Astrocyte (in vitro differentiated cells and primary cell): ENCODE measurements at regions not wholly inside any gene's neighbourhood (a gene's known extent, or its start where the extent isn't known, plus 50 kb on each side); places are given as distances from the start of the nearest gene placed in this dataset.

ENCODE experiments used
- DNase-seq: peaks from one replicate; pipeline ENCODE4 v3.0.0-alpha.2; 2010; ENCODE audit warnings: low read depth
- FAIRE-seq: peaks from 2 replicates; lab custom pipeline; 2011; peaks lifted over from hg19 to GRCh38; lab: Jason Lieb, UNC
- H2AFZ ChIP-seq: 2 replicates; pipeline ENCODE4 v1.6.0; 2012; ENCODE audit warnings: low read depth, low read length, inconsistent platforms
- H3K27ac ChIP-seq: 2 replicates; pipeline ENCODE4 v1.5.1; 2011; ENCODE audit warnings: low read depth, low read length, inconsistent platforms
- H3K27me3 ChIP-seq: 2 replicates; pipeline ENCODE4 v1.6.0; 2011; ENCODE audit warnings: low read length, inconsistent platforms; ENCODE audit not compliant: insufficient read depth
- H3K36me3 ChIP-seq: 2 replicates; pipeline ENCODE4 v1.5.1; 2011; ENCODE audit warnings: low read length, inconsistent platforms; ENCODE audit not compliant: insufficient read depth
- H3K4me1 ChIP-seq: 2 replicates; pipeline ENCODE4 v1.5.1; 2011; ENCODE audit warnings: low read length, inconsistent platforms; ENCODE audit not compliant: insufficient read depth
- H3K4me2 ChIP-seq: 2 replicates; pipeline ENCODE4 v1.6.0; 2012; ENCODE audit warnings: low read length, inconsistent platforms
- H3K4me3 ChIP-seq: 2 replicates; pipeline ENCODE4 v1.5.1; 2011; ENCODE audit warnings: low read depth, mild to moderate bottlenecking, low read length, inconsistent platforms; ENCODE audit not compliant: insufficient read depth
- H3K79me2 ChIP-seq: 2 replicates; pipeline ENCODE4 v1.6.0; 2012; ENCODE audit warnings: mild to moderate bottlenecking, low read length, inconsistent platforms; ENCODE audit not compliant: insufficient read depth
- H3K9ac ChIP-seq: 2 replicates; pipeline ENCODE4 v1.6.0; 2012; ENCODE audit warnings: mild to moderate bottlenecking, low read length, inconsistent platforms
- H3K9me3 ChIP-seq: 2 replicates; pipeline ENCODE4 v1.5.1; 2012; ENCODE audit warnings: low read depth, mild to moderate bottlenecking, low read length, inconsistent platforms; ENCODE audit not compliant: insufficient read depth
- H4K20me1 ChIP-seq: 2 replicates; pipeline ENCODE4 v1.6.0; 2012; ENCODE audit warnings: low read length, inconsistent platforms; ENCODE audit not compliant: insufficient read depth
- H3K27ac Mint-ChIP-seq: one replicate; pipeline ENCODE4 v1.8.0; 2021; ENCODE audit warnings: mild to moderate bottlenecking, mixed read lengths; ENCODE audit not compliant: unreplicated experiment
- H3K27me3 Mint-ChIP-seq: one replicate; pipeline ENCODE4 v1.8.0; 2021; ENCODE audit warnings: low read depth, mixed read lengths; ENCODE audit not compliant: unreplicated experiment
- H3K36me3 Mint-ChIP-seq: one replicate; pipeline ENCODE4 v1.8.0; 2021; ENCODE audit warnings: low read depth, mixed read lengths; ENCODE audit not compliant: unreplicated experiment
- H3K4me1 Mint-ChIP-seq: one replicate; pipeline ENCODE4 v1.8.0; 2021; ENCODE audit warnings: low read depth, mixed read lengths; ENCODE audit not compliant: unreplicated experiment
- H3K4me3 Mint-ChIP-seq: one replicate; pipeline ENCODE4 v1.8.0; 2021; ENCODE audit warnings: mild to moderate bottlenecking, moderate library complexity, mixed read lengths; ENCODE audit not compliant: unreplicated experiment
- H3K9me3 Mint-ChIP-seq: one replicate; pipeline ENCODE4 v1.8.0; 2021; ENCODE audit warnings: mild to moderate bottlenecking, mixed read lengths; ENCODE audit not compliant: unreplicated experiment
- EZH2 ChIP-seq: IDR thresholded peaks from 2 replicates; pipeline ENCODE4 v1.6.1; 2012; ENCODE audit warnings: mild to moderate bottlenecking, low read length, inconsistent platforms; ENCODE audit not compliant: insufficient read depth
- TF ChIP-seq, protein P1 (sequence below): IDR thresholded peaks from 2 replicates; pipeline ENCODE4 v1.5.1; 2011; ENCODE audit warnings: low read depth, mild to moderate bottlenecking, inconsistent platforms, low read length, moderate library complexity; ENCODE audit not compliant: insufficient read depth

DNA sequence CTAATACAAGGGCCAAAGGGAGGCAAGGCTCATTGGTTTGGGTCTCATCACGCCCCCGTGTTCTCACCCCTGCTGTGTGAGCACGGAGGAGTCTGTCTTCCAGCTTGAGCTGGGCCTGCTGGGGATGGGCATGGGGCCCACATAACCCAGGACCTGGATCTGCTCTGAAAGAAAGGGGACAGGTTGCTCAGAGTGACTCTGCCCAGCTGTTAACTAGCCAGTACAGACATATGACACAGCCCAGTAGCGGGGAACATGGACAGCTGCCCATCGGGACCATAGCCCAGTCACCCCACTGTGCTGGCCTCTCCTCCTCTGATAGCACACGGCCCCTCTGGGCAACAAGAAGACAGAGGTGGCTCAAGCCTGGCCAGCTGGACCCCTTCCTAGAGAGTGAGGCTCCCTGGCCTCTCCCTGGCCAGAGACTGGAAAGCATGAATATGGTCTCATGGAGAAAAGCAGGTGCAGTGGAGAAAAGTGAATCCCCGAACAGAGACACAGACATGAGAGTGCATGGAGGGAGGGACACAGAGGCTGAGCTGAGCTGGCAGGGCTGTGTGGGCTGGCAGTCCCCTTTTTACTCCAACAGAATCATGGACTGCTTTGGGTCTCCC is 973.9 kb downstream of the BRD1 start:
- TF ChIP-seq, protein P1, sequence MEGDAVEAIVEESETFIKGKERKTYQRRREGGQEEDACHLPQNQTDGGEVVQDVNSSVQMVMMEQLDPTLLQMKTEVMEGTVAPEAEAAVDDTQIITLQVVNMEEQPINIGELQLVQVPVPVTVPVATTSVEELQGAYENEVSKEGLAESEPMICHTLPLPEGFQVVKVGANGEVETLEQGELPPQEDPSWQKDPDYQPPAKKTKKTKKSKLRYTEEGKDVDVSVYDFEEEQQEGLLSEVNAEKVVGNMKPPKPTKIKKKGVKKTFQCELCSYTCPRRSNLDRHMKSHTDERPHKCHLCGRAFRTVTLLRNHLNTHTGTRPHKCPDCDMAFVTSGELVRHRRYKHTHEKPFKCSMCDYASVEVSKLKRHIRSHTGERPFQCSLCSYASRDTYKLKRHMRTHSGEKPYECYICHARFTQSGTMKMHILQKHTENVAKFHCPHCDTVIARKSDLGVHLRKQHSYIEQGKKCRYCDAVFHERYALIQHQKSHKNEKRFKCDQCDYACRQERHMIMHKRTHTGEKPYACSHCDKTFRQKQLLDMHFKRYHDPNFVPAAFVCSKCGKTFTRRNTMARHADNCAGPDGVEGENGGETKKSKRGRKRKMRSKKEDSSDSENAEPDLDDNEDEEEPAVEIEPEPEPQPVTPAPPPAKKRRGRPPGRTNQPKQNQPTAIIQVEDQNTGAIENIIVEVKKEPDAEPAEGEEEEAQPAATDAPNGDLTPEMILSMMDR: no peak
- TF ChIP-seq EZH2: no peak
- no peaks in the 10 kb centered on the region for H3K79me2 ChIP-seq
- H3K4me1 ChIP-seq: no peaks in the 10 kb centered on the region
- peaks cover 6% of the 10 kb centered on the region for H3K9me3 Mint-ChIP-seq
- no peak overlapping the region for H2AFZ ChIP-seq
- no peak overlapping the region for H3K4me3 Mint-ChIP-seq
- H3K36me3 ChIP-seq: no peaks in the 10 kb centered on the region
- peaks cover 9% of the 10 kb centered on the region for H3K9me3 ChIP-seq
- no peak overlapping the region for H3K4me2 ChIP-seq
- no peak overlapping the region for H3K27ac ChIP-seq
- no peaks in the 10 kb centered on the region for H3K27me3 ChIP-seq
- no peak for FAIRE-seq
- no peaks in the 10 kb centered on the region for H4K20me1 ChIP-seq
- no peak overlapping the region for H3K27ac Mint-ChIP-seq
- no peaks in the 10 kb centered on the region for H3K36me3 Mint-ChIP-seq
- no peak for DNase-seq
- peaks cover 54% of the 10 kb centered on the region for H3K27me3 Mint-ChIP-seq
- H3K4me1 Mint-ChIP-seq: peaks cover 1% of the 10 kb centered on the region
- H3K4me3 ChIP-seq: no peak overlapping the region
- H3K9ac ChIP-seq: no peak overlapping the region

DNA sequence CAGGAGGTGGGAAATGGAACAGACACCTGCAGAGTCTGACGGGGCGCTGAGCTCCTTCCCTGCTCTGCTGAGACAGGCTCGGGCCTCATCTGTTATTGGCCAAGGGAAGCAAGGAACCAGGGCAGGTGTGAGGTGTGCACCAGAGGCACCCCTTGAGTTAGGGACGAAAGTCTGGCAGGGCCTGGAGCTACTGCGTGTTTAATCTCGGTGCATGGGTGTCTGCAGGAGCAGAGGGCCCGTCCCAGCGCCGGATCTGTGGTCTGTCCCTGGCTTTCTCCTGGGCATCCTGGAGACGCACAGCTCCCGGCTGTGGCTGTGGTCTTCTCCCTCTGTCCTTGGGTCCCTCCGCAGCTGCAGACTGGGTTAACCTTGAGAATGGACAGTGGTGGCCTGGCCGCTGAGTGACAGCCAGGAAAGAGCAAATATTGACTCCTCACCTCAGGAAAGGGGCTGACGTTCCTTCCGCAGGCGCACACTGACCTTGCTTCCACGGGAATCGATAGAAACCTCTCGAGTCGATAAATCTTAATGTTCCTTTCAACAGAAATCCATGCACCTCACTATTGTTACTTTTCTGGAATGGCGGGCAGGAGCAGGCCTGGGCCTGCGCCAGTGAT is 975.6 kb downstream of the BRD1 start:
- no peaks in the 10 kb centered on the region for H3K36me3 Mint-ChIP-seq
- Histone ChIP-seq H3K4me2 (no peak overlapping the region), H4K20me1 (no peaks in the 10 kb centered on the region), H3K9me3 (peaks cover 5% of the 10 kb centered on the region), H3K79me2 (no peaks in the 10 kb centered on the region), H3K4me1 (no peaks in the 10 kb centered on the region), H3K4me3 (no peak overlapping the region), H3K27me3 (no peaks in the 10 kb centered on the region), H3K9ac (no peak overlapping the region), H3K36me3 (no peaks in the 10 kb centered on the region), H2AFZ (no peak overlapping the region), H3K27ac (no peak overlapping the region)
- peaks cover 53% of the 10 kb centered on the region for H3K27me3 Mint-ChIP-seq
- peaks cover 1% of the 10 kb centered on the region for H3K4me1 Mint-ChIP-seq
- H3K4me3 Mint-ChIP-seq: no peak overlapping the region
- FAIRE-seq (no peak), DNase-seq (no peak)
- TF ChIP-seq, protein P1: no peak
- H3K27ac Mint-ChIP-seq: no peak overlapping the region
- H3K9me3 Mint-ChIP-seq: peaks cover 3% of the 10 kb centered on the region

DNA sequence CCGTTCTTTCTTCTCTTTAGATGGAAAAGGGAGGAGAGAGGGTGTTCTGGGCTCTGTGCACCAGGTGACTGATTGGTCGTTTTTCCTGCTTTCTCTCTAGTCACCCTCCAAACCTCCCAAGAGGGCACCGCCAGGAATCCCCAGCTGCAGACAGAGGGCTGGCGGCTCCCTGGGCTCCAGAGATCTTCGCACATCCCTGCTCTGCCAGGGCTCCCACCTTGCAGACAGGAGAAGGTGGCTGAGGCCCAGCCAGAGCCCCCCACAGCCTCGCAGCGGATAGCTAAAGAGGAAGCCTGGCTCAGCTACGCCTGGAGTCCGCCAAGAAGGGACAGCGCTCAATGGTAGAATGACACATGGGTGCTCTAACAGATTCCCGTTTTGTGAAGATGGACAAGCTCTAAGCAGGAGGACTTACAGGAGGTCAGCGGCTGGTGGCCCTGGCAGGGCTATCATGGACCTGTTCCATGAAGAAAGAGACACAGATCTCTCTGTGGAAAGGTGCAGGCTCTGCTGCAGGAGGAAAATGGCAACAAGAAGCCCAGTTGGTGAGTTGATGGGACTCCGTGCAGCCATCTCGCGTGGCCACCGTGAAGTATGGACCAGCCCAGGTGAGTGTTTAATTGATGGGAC is 976.9 kb downstream of the BRD1 start:
- Histone ChIP-seq H3K4me3 (no peak overlapping the region), H3K27ac (no peak overlapping the region), H3K9ac (no peak overlapping the region), H4K20me1 (no peaks in the 10 kb centered on the region), H3K79me2 (no peaks in the 10 kb centered on the region), H2AFZ (no peak overlapping the region), H3K4me2 (no peak overlapping the region), H3K4me1 (no peaks in the 10 kb centered on the region), H3K9me3 (peaks cover 5% of the 10 kb centered on the region), H3K36me3 (no peaks in the 10 kb centered on the region), H3K27me3 (no peaks in the 10 kb centered on the region)
- H3K27ac Mint-ChIP-seq: no peak overlapping the region
- DNase-seq (no peak), FAIRE-seq (no peak)
- H3K27me3 Mint-ChIP-seq: peaks cover 50% of the 10 kb centered on the region
- H3K36me3 Mint-ChIP-seq: no peaks in the 10 kb centered on the region
- H3K9me3 Mint-ChIP-seq: peaks cover 3% of the 10 kb centered on the region
- H3K4me1 Mint-ChIP-seq: peaks cover 1% of the 10 kb centered on the region
- TF ChIP-seq, protein P1: no peak
- no peak for TF ChIP-seq EZH2
- no peak overlapping the region for H3K4me3 Mint-ChIP-seq
